ENCODE measurements at regions not wholly inside any gene's neighbourhood (a gene's known extent, or its start where the extent isn't known, plus 50 kb on each side); places are given as distances from the start of the nearest gene placed in this dataset.
"Not testable (repeated sequence)": the region's sequence is repeated elsewhere in the genome, so short reads cannot be mapped to it uniquely, and the experiment has no call there.

GRCh38 chr4:10811991-10812390, 127.4 kb upstream of the CLNK start:
- DNase-seq: no peak

GRCh38 chr4:10810411-10810810, 125.8 kb upstream of the CLNK start:
- DNase-seq: no peak

- DNase-seq: no peak
Measured at GRCh38 chr4:10809905-10810304, 125.3 kb upstream of the CLNK start.

- DNase-seq: no peak
Measured at GRCh38 chr4:10808591-10808990, 124.0 kb upstream of the CLNK start.

GRCh38 chr4:10806953-10807645, 122.5 kb upstream of the CLNK start:
- DNase-seq: no peak

GRCh38 chr4:10803713-10804343, 119.3 kb upstream of the CLNK start:
- no peak for DNase-seq

- no peak for DNase-seq
Measured at GRCh38 chr4:10787365-10787764, 102.8 kb upstream of the CLNK start.

GRCh38 chr4:10784621-10785020, 100.1 kb upstream of the CLNK start:
- no peak for DNase-seq

- no peak for DNase-seq
Measured at GRCh38 chr4:10783351-10783750, 98.8 kb upstream of the CLNK start.

GRCh38 chr4:10781805-10782204, 97.2 kb upstream of the CLNK start:
- no peak for DNase-seq

- not testable (repeated sequence) for DNase-seq
Measured at GRCh38 chr4:10780803-10781202, 96.2 kb upstream of the CLNK start.

- DNase-seq: not testable (repeated sequence)
Measured at GRCh38 chr4:10775132-10775531, 90.6 kb upstream of the CLNK start.

GRCh38 chr4:10773656-10774055, 89.1 kb upstream of the CLNK start:
- DNase-seq: no peak

- no peak for DNase-seq
Measured at GRCh38 chr4:10773010-10773409, 88.4 kb upstream of the CLNK start.

GRCh38 chr4:10765386-10765785, 80.8 kb upstream of the CLNK start:
- DNase-seq: no peak

- peak; percentile 55 for DNase-seq
Measured at GRCh38 chr4:10762561-10762960, 78.0 kb upstream of the CLNK start.

GRCh38 chr4:10761903-10762302, 77.3 kb upstream of the CLNK start:
- DNase-seq: no peak

- DNase-seq: no peak
Measured at GRCh38 chr4:10760086-10760485, 75.5 kb upstream of the CLNK start.

GRCh38 chr4:10758906-10759305, 74.3 kb upstream of the CLNK start:
- DNase-seq: no peak

GRCh38 chr4:10753856-10754402, 69.4 kb upstream of the CLNK start:
- no peak for DNase-seq

- no peak for DNase-seq
Measured at GRCh38 chr4:10753336-10753735, 68.8 kb upstream of the CLNK start.

GRCh38 chr4:10750714-10751113, 66.1 kb upstream of the CLNK start:
- DNase-seq: no peak

- DNase-seq: no peak
Measured at GRCh38 chr4:10747186-10747585, 62.6 kb upstream of the CLNK start.

All from left kidney (tissue), 1 donor.